HEK293T (cell line): ENCODE measurements at regions not wholly inside any gene's neighbourhood (a gene's known extent, or its start where the extent isn't known, plus 50 kb on each side); places are given as distances from the start of the nearest gene placed in this dataset.

Experiments used
- BHLHE40 ChIP-seq: fragments of 450-650 bp; IDR thresholded peaks from 2 replicates; pipeline ENCODE4 v1.6.1; 2016; ENCODE audit warnings: mild to moderate bottlenecking, moderate library complexity, borderline replicate concordance
- ELF4 ChIP-seq: fragments of 450-650 bp; IDR thresholded peaks from 2 replicates; pipeline ENCODE4 v1.6.1; 2017; ENCODE audit warnings: antibody characterized with exemption
- FOXA1 ChIP-seq: fragments of 450-650 bp; IDR thresholded peaks from 2 replicates; pipeline ENCODE4 v1.6.1; 2016; ENCODE audit warnings: mild to moderate bottlenecking
- FOXM1 ChIP-seq: fragments of 450-650 bp; IDR thresholded peaks from 2 replicates; pipeline ENCODE4 v1.6.1; 2017; ENCODE audit warnings: mild to moderate bottlenecking, borderline replicate concordance
- NFRKB ChIP-seq: fragments of 450-650 bp; IDR thresholded peaks from 2 replicates; pipeline ENCODE4 v1.6.1; 2016; ENCODE audit warnings: mild to moderate bottlenecking, moderate library complexity
- SP1 ChIP-seq: fragments of 450-650 bp; IDR thresholded peaks from 2 replicates; pipeline ENCODE4 v1.6.1; 2017
- SUZ12 ChIP-seq: fragments of 450-650 bp; IDR thresholded peaks from 2 replicates; pipeline ENCODE4 v1.6.1; 2016; ENCODE audit warnings: mild to moderate bottlenecking
- TARDBP ChIP-seq: fragments of 450-650 bp; IDR thresholded peaks from 2 replicates; pipeline ENCODE4 v1.6.1; 2016
- ZNF384 ChIP-seq: fragments of 450-650 bp; IDR thresholded peaks from 2 replicates; pipeline ENCODE4 v1.6.1; 2016
- TF ChIP-seq, protein P1 (sequence below): fragments of 450-650 bp; IDR thresholded peaks from 2 replicates; pipeline ENCODE4 v1.6.1; 2016

GRCh38 chr18:43970656-43971055, 693.4 kb upstream of the SYT4 start:
- TF ChIP-seq SP1, result no peak
- TF ChIP-seq FOXM1, result no peak
- TF ChIP-seq FOXA1, result no peak
- no peak for TF ChIP-seq SUZ12
- TF ChIP-seq ZNF384, result no peak
- TF ChIP-seq BHLHE40, result no peak
- no peak for TF ChIP-seq NFRKB
- TF ChIP-seq, protein P1, sequence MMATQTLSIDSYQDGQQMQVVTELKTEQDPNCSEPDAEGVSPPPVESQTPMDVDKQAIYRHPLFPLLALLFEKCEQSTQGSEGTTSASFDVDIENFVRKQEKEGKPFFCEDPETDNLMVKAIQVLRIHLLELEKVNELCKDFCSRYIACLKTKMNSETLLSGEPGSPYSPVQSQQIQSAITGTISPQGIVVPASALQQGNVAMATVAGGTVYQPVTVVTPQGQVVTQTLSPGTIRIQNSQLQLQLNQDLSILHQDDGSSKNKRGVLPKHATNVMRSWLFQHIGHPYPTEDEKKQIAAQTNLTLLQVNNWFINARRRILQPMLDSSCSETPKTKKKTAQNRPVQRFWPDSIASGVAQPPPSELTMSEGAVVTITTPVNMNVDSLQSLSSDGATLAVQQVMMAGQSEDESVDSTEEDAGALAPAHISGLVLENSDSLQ, result no peak
- TF ChIP-seq TARDBP, result no peak
- no peak for TF ChIP-seq ELF4
